Mesothelial cell of epicardium (in vitro differentiated cells): ENCODE measurements at regions not wholly inside any gene's neighbourhood (a gene's known extent, or its start where the extent isn't known, plus 50 kb on each side); places are given as distances from the start of the nearest gene placed in this dataset.

Experiments used
- DNase-seq, 2 experiments: peaks; one replicate each; pipeline ENCODE4 v3.0.0; 2021; ENCODE audit warnings: low spot score in 2 of 2; ENCODE audit not compliant: unreplicated experiment in 2 of 2
- H3K27ac Mint-ChIP-seq: 2 replicates; pipeline ENCODE4 v1.8.0; 2021; ENCODE audit warnings: mixed read lengths
- H3K27me3 Mint-ChIP-seq: 2 replicates; pipeline ENCODE4 v1.8.0; 2021; ENCODE audit warnings: low read depth, mixed read lengths
- H3K36me3 Mint-ChIP-seq: 2 replicates; pipeline ENCODE4 v1.8.0; 2021; ENCODE audit warnings: mixed read lengths
- H3K4me1 Mint-ChIP-seq: 2 replicates; pipeline ENCODE4 v1.8.0; 2021; ENCODE audit warnings: mixed read lengths
- H3K4me3 Mint-ChIP-seq: 2 replicates; pipeline ENCODE4 v1.8.0; 2021; ENCODE audit warnings: mild to moderate bottlenecking, moderate library complexity, mixed read lengths
- H3K9me3 Mint-ChIP-seq: 2 replicates; pipeline ENCODE4 v1.8.0; 2021; ENCODE audit warnings: mixed read lengths
- CTCF ChIP-seq: fragments of 200-600 bp; sonication (generic); IDR thresholded peaks from one replicate; pipeline ENCODE4 v1.5.0; 2021; ENCODE audit warnings: antibody characterized with exemption; ENCODE audit not compliant: unreplicated experiment

- DNase-seq, result no peak
- no peak overlapping the region for H3K4me3 Mint-ChIP-seq
- no peak for TF ChIP-seq CTCF
Observed at GRCh38 chr1:209404577-209404976, 178.9 kb upstream of the CAMK1G start.

GRCh38 chr1:209405183-209405814, 178.2 kb upstream of the CAMK1G start:
- Mint-ChIP-seq H3K27ac (peak overlapping the region; percentile 63), H3K4me1 (peaks cover 25% of the 10 kb centered on the region), H3K36me3 (no peaks in the 10 kb centered on the region), H3K4me3 (no peak overlapping the region), H3K27me3 (no peaks in the 10 kb centered on the region), H3K9me3 (no peaks in the 10 kb centered on the region)
- DNase-seq, result no peak
- no peak for TF ChIP-seq CTCF

More at GRCh38 chr1:209404577-209404976, 178.9 kb upstream of the CAMK1G start:
- Mint-ChIP-seq H3K9me3 (no peaks in the 10 kb centered on the region), H3K4me1 (peaks cover 23% of the 10 kb centered on the region), H3K27ac (no peak overlapping the region), H3K36me3 (no peaks in the 10 kb centered on the region), H3K27me3 (no peaks in the 10 kb centered on the region)

GRCh38 chr1:209406168-209406567, 177.3 kb upstream of the CAMK1G start:
- Mint-ChIP-seq H3K36me3 (no peaks in the 10 kb centered on the region), H3K27me3 (no peaks in the 10 kb centered on the region), H3K9me3 (no peaks in the 10 kb centered on the region), H3K27ac (no peak overlapping the region), H3K4me1 (peaks cover 33% of the 10 kb centered on the region), H3K4me3 (no peak overlapping the region)
- DNase-seq, result no peak
- no peak for TF ChIP-seq CTCF

- no peak overlapping the region for H3K27ac Mint-ChIP-seq
- H3K27me3 Mint-ChIP-seq, result no peaks in the 10 kb centered on the region
- H3K4me3 Mint-ChIP-seq, result no peak overlapping the region
- peaks cover 37% of the 10 kb centered on the region for H3K4me1 Mint-ChIP-seq
- no peaks in the 10 kb centered on the region for H3K36me3 Mint-ChIP-seq
- TF ChIP-seq CTCF, result no peak
- no peaks in the 10 kb centered on the region for H3K9me3 Mint-ChIP-seq
- DNase-seq, result no peak
Observed at GRCh38 chr1:209406595-209406994, 176.9 kb upstream of the CAMK1G start.

- Mint-ChIP-seq H3K27me3 (no peaks in the 10 kb centered on the region), H3K9me3 (no peaks in the 10 kb centered on the region), H3K4me3 (no peak overlapping the region), H3K36me3 (no peaks in the 10 kb centered on the region), H3K27ac (peak overlapping the region; percentile 62), H3K4me1 (peaks cover 37% of the 10 kb centered on the region)
- no peak for DNase-seq
- TF ChIP-seq CTCF, result no peak
Observed at GRCh38 chr1:209409780-209410179, 173.7 kb upstream of the CAMK1G start.
